H9 (cell line): ENCODE measurements at regions not wholly inside any gene's neighbourhood (a gene's known extent, or its start where the extent isn't known, plus 50 kb on each side); places are given as distances from the start of the nearest gene placed in this dataset.

ENCODE experiments used
- DNase-seq: peaks from one replicate; pipeline ENCODE4 v3.0.0-alpha.2; 2017
- H2AFZ ChIP-seq: one replicate; pipeline ENCODE4 v1.6.1; 2013; ENCODE audit warnings: mild to moderate bottlenecking, low read length, control low read depth, moderate library complexity
- H2AK5ac ChIP-seq: 2 replicates; pipeline ENCODE4 v1.6.1; 2013; ENCODE audit warnings: low read length, control low read depth, mixed read lengths; ENCODE audit not compliant: insufficient read length
- H2BK120ac ChIP-seq: one replicate; pipeline ENCODE4 v1.6.1; 2013; ENCODE audit warnings: low read depth, mild to moderate bottlenecking, low read length, control low read depth, inconsistent platforms; ENCODE audit not compliant: poor library complexity, severe bottlenecking
- H2BK12ac ChIP-seq: 2 replicates; pipeline ENCODE4 v1.6.1; 2013; ENCODE audit warnings: low read length, control low read depth, mixed read lengths, low read depth; ENCODE audit not compliant: insufficient read length
- H2BK15ac ChIP-seq: 2 replicates; pipeline ENCODE4 v1.6.1; 2013; ENCODE audit warnings: low read depth, low read length, control low read depth
- H2BK20ac ChIP-seq: one replicate; pipeline ENCODE4 v1.6.1; 2013; ENCODE audit warnings: low read depth, mild to moderate bottlenecking, low read length, control low read depth, inconsistent platforms; ENCODE audit not compliant: poor library complexity, severe bottlenecking
- H2BK5ac ChIP-seq: 2 replicates; pipeline ENCODE4 v1.6.1; 2013; ENCODE audit warnings: low read length, control low read depth, mixed read lengths; ENCODE audit not compliant: insufficient read length
- H3K14ac ChIP-seq: 2 replicates; pipeline ENCODE4 v1.6.1; 2013; ENCODE audit warnings: low read length, control low read depth; ENCODE audit not compliant: insufficient read depth
- H3K18ac ChIP-seq: 2 replicates; pipeline ENCODE4 v1.6.1; 2013; ENCODE audit warnings: low read depth, mild to moderate bottlenecking, mixed read lengths, low read length, control low read depth; ENCODE audit not compliant: insufficient read length
- H3K23ac ChIP-seq: 2 replicates; pipeline ENCODE4 v1.6.1; 2013; ENCODE audit warnings: low read length, control low read depth, mixed read lengths, low read depth; ENCODE audit not compliant: insufficient read length
- H3K23me2 ChIP-seq: 2 replicates; pipeline ENCODE4 v1.6.1; 2013; ENCODE audit warnings: low read depth, mild to moderate bottlenecking, mixed read lengths, low read length, control low read depth; ENCODE audit not compliant: insufficient read length, poor library complexity, severe bottlenecking
- H3K27ac ChIP-seq: 2 replicates; pipeline ENCODE4 v1.5.1; 2013; ENCODE audit warnings: low read length, control low read depth, mixed read lengths, low read depth; ENCODE audit not compliant: insufficient read length
- H3K27me3 ChIP-seq: 2 replicates; pipeline ENCODE4 v1.6.1; 2013; ENCODE audit warnings: low read length, control low read depth, inconsistent platforms; ENCODE audit not compliant: insufficient read depth
- H3K4ac ChIP-seq: 2 replicates; pipeline ENCODE4 v1.6.1; 2013; ENCODE audit warnings: low read depth, mild to moderate bottlenecking, control low read depth, inconsistent platforms, low read length, moderate library complexity
- H3K4me1 ChIP-seq: 2 replicates; pipeline ENCODE4 v1.6.1; 2013; ENCODE audit warnings: low read length, control low read depth, inconsistent platforms; ENCODE audit not compliant: insufficient read depth
- H3K4me2 ChIP-seq: 2 replicates; pipeline ENCODE4 v1.6.1; 2013; ENCODE audit warnings: low read length, control low read depth, mixed read lengths; ENCODE audit not compliant: insufficient read length, insufficient read depth
- H3K56ac ChIP-seq: 2 replicates; pipeline ENCODE4 v1.6.1; 2013; ENCODE audit warnings: low read depth, mild to moderate bottlenecking, mixed read lengths, low read length, control low read depth; ENCODE audit not compliant: insufficient read length
- H3K79me1 ChIP-seq: 2 replicates; pipeline ENCODE4 v1.6.1; 2013; ENCODE audit warnings: low read depth, mild to moderate bottlenecking, moderate library complexity, low read length, control low read depth, inconsistent platforms; ENCODE audit not compliant: insufficient read depth, poor library complexity, severe bottlenecking
- H3K79me2 ChIP-seq: 2 replicates; pipeline ENCODE4 v1.6.1; 2013; ENCODE audit warnings: low read length, control low read depth, inconsistent platforms; ENCODE audit not compliant: insufficient read depth
- H3K9ac ChIP-seq: 2 replicates; pipeline ENCODE4 v1.6.1; 2013; ENCODE audit warnings: low read length, control low read depth, mixed read lengths; ENCODE audit not compliant: insufficient read length; ENCODE audit errors: extremely low read depth
- H3K9me3 ChIP-seq: one replicate; pipeline ENCODE4 v1.6.1; 2013; ENCODE audit warnings: low read depth, low read length, inconsistent platforms; ENCODE audit not compliant: control insufficient read depth
- H3T11ph ChIP-seq: one replicate; pipeline ENCODE4 v1.6.1; 2013; ENCODE audit warnings: mild to moderate bottlenecking, low read length, control low read depth, inconsistent platforms
- H4K20me1 ChIP-seq: one replicate; pipeline ENCODE4 v1.6.1; 2013; ENCODE audit not compliant: control insufficient read depth, insufficient read length, insufficient read depth
- H4K5ac ChIP-seq: 2 replicates; pipeline ENCODE4 v1.6.1; 2013; ENCODE audit warnings: low read depth, mild to moderate bottlenecking, mixed read lengths, low read length, control low read depth; ENCODE audit not compliant: insufficient read length
- H4K8ac ChIP-seq: replicated peaks from 2 replicates; pipeline ENCODE4 v1.6.1; 2013; ENCODE audit warnings: low read length, control low read depth, mixed read lengths, low read depth; ENCODE audit not compliant: insufficient read length
- H4K91ac ChIP-seq: 2 replicates; pipeline ENCODE4 v1.6.1; 2013; ENCODE audit warnings: low read depth, mild to moderate bottlenecking, moderate library complexity, mixed read lengths, low read length, control low read depth; ENCODE audit not compliant: insufficient read length
- H3K27ac Mint-ChIP-seq, 3 experiments: 2 replicates in 2 of 3; 3 replicates in 1 of 3; pipeline ENCODE4 v1.8.0; 2020 to 2021; ENCODE audit warnings: mixed read lengths in 3 of 3, mild to moderate bottlenecking in 1 of 3, moderate library complexity in 1 of 3
- H3K27me3 Mint-ChIP-seq: 2 replicates; pipeline ENCODE4 v1.8.0; 2021; ENCODE audit warnings: low read depth, mild to moderate bottlenecking, moderate library complexity, mixed read lengths
- H3K36me3 Mint-ChIP-seq, 3 experiments: 2 replicates in 2 of 3; 3 replicates in 1 of 3; pipeline ENCODE4 v1.8.0; 2020 to 2021; ENCODE audit warnings: low read depth in 3 of 3, mixed read lengths in 3 of 3; ENCODE audit not compliant: insufficient read depth in 1 of 3
- H3K4me1 Mint-ChIP-seq, 2 experiments: 2 replicates each; pipeline ENCODE4 v1.8.0; 2020; ENCODE audit warnings: mixed read lengths in 2 of 2
- H3K4me3 Mint-ChIP-seq, 2 experiments: 2 replicates in 1 of 2; 3 replicates in 1 of 2; pipeline ENCODE4 v1.8.0; 2020 to 2021; ENCODE audit warnings: mild to moderate bottlenecking in 2 of 2, mixed read lengths in 2 of 2, moderate library complexity in 1 of 2
- H3K9me3 Mint-ChIP-seq, 2 experiments: 2 replicates in 1 of 2; 3 replicates in 1 of 2; pipeline ENCODE4 v1.8.0; 2020; ENCODE audit warnings: mild to moderate bottlenecking in 2 of 2, mixed read lengths in 2 of 2, moderate library complexity in 1 of 2
- CTCF ChIP-seq: fragments of 200-600 bp; sonication (generic); conservative IDR thresholded peaks from 3 replicates; pipeline ENCODE4 v1.8.0; 2021; ENCODE audit warnings: antibody characterized with exemption, mild to moderate bottlenecking
- WGBS: extraction: QIAGEN DNeasy Blood & Tissue Kit; methylation state at CpG from one replicate; pipeline ENCODE4 v1.1.7; 2013; ENCODE audit warnings: missing lambda C conversion rate, low lambda C conversion rate, mixed read lengths; ENCODE audit not compliant: insufficient read length; ENCODE audit errors: extremely low coverage; 5-methylcytosine and 5-hydroxymethylcytosine counted together

GRCh38 chr2:83991992-83992391, 467.1 kb downstream of the SUCLG1 start:
- Histone ChIP-seq H3K23me2 (no peaks in the 10 kb centered on the region), H3K27me3 (no peaks in the 10 kb centered on the region), H3K4me1 (peaks cover 2% of the 10 kb centered on the region; the same call in 1 of the 2 replicates), H4K8ac (no peak overlapping the region), H4K5ac (no peak overlapping the region), H2BK5ac (no peak overlapping the region), H2BK12ac (no peak overlapping the region), H2BK120ac (no peak overlapping the region), H3K23ac (no peak overlapping the region), H3K79me1 (no peaks in the 10 kb centered on the region), H3K9ac (no peak overlapping the region), H2AFZ (no peak overlapping the region), H3K56ac (no peak overlapping the region), H2BK15ac (no peak overlapping the region), H3T11ph (no peak overlapping the region), H4K91ac (no peak overlapping the region), H2AK5ac (no peak overlapping the region), H2BK20ac (no peak overlapping the region), H3K4me2 (no peak overlapping the region), H3K14ac (no peak overlapping the region), H3K4ac (no peak overlapping the region), H3K18ac (no peak overlapping the region), H3K27ac (no peak overlapping the region), H4K20me1 (no peaks in the 10 kb centered on the region), H3K79me2 (no peaks in the 10 kb centered on the region), H3K9me3 (no peaks in the 10 kb centered on the region)
- Mint-ChIP-seq H3K9me3 (peaks cover 1 to 7% of the 10 kb centered on the region in 2 experiments; a peak in 4 of 5 replicates), H3K27me3 (no peaks in the 10 kb centered on the region; the same call in 1 of the 2 replicates), H3K4me3 (no peak overlapping the region), H3K36me3 (0 out of 7 replicates have a peak, but pooled peaks cover 0 to 4% (median 0%) of the 10 kb centered on the region in 3 experiments), H3K27ac (no peak overlapping the region), H3K4me1 (peaks cover 0 to 9% of the 10 kb centered on the region in 2 experiments; a peak in 2 of 4 replicates)
- TF ChIP-seq CTCF, result no peak
- DNase-seq, result no peak
- WGBS, result no CpG with 5 or more reads among the region's 3 CpGs
